GM12878 (cell line): ENCODE measurements at regions not wholly inside any gene's neighbourhood (a gene's known extent, or its start where the extent isn't known, plus 50 kb on each side); places are given as distances from the start of the nearest gene placed in this dataset.

Source experiments
- ATAC-seq: fragments of 200-7000 bp; cut with Tn5 transposase; 3 replicates; pipeline ENCODE4 v1.9.1; 2020; ENCODE audit warnings: mild to moderate bottlenecking, moderate library complexity
- BruUV-seq: library from RNA; stranded (reverse); fragments of 400-500 nt; replicated peaks from 2 replicates; lab custom pipeline; 2021; lab: Mats Ljungman, UMichigan
- CTCF ChIA-PET: fragments of 300-600 bp; sonication (Branson Sonifier 250); formaldehyde crosslinking; extraction: SDS; loops from one replicate; lab custom pipeline; 2021; ENCODE audit warnings: inconsistent platforms; lab: Yijun Ruan, JAX
- POLR2A ChIA-PET: fragments of 350-600 bp; formaldehyde crosslinking; extraction: SDS; loops from one replicate; lab custom pipeline; 2021; ENCODE audit warnings: inconsistent platforms; lab: Charles Lee
- RAD21 ChIA-PET: fragments of 300-600 bp; sonication (Branson Sonifier 250); formaldehyde crosslinking; loops from one replicate; lab custom pipeline; 2023; ENCODE audit warnings: antibody characterized with exemption; ENCODE audit not compliant: unreplicated experiment; lab: Charles Lee
- SMC1A ChIA-PET: fragments of 300-600 bp; sonication (Branson Sonifier 250); formaldehyde crosslinking; loops from one replicate; lab custom pipeline; 2023; ENCODE audit not compliant: unreplicated experiment, uncharacterized antibody; lab: Charles Lee
- DNase-seq: peaks from one replicate; pipeline ENCODE4 v3.0.0-alpha.2; 2011; ENCODE audit warnings: low read depth, low spot score
- FAIRE-seq: peaks from 3 replicates; lab custom pipeline; 2011; peaks lifted over from hg19 to GRCh38; lab: Jason Lieb, UNC
- H2AFZ ChIP-seq: 2 replicates; pipeline ENCODE4 v1.6.0; 2011; ENCODE audit warnings: low read depth, low read length, control low read depth; ENCODE audit not compliant: control insufficient read depth
- H3K27ac ChIP-seq: 2 replicates; pipeline ENCODE4 v1.5.1; 2011; ENCODE audit warnings: control low read depth; ENCODE audit not compliant: control insufficient read depth, insufficient read depth
- H3K27me3 ChIP-seq, 2 experiments: replicated peaks in 1 of 2; 2 replicates each; pipeline versions ENCODE4 v1.6.0 to v1.6.1; 2011; ENCODE audit warnings: low read length in 1 of 2; ENCODE audit not compliant: control insufficient read depth in 2 of 2, insufficient read depth in 2 of 2
- H3K36me3 ChIP-seq, 2 experiments: 2 replicates each; pipeline ENCODE4 v1.5.1; 2011; ENCODE audit warnings: low read length in 1 of 2; ENCODE audit not compliant: control insufficient read depth in 2 of 2, insufficient read depth in 2 of 2
- H3K4me1 ChIP-seq: 2 replicates; pipeline ENCODE4 v1.6.1; 2011; ENCODE audit warnings: mild to moderate bottlenecking, low read length, moderate library complexity, mixed read lengths; ENCODE audit not compliant: control insufficient read depth, insufficient read depth
- H3K4me2 ChIP-seq: 2 replicates; pipeline ENCODE4 v1.6.0; 2011; ENCODE audit warnings: control low read depth; ENCODE audit not compliant: control insufficient read depth, insufficient read depth
- H3K4me3 ChIP-seq: fragments of 200-600 bp; sonication (generic); 2 replicates; pipeline ENCODE4 v1.5.1; 2016
- H3K79me2 ChIP-seq: 2 replicates; pipeline ENCODE4 v1.6.0; 2011; ENCODE audit warnings: low read length; ENCODE audit not compliant: control insufficient read depth, insufficient read depth
- H3K9ac ChIP-seq: 2 replicates; pipeline ENCODE4 v1.8.0; 2011; ENCODE audit warnings: low read length, control low read depth, mixed read lengths; ENCODE audit not compliant: control insufficient read depth, insufficient read depth
- H3K9me3 ChIP-seq: replicated peaks from 3 replicates; pipeline ENCODE4 v1.5.1; 2011; ENCODE audit warnings: mild to moderate bottlenecking, low read length; ENCODE audit not compliant: control insufficient read depth, insufficient read depth
- H4K20me1 ChIP-seq: 2 replicates; pipeline ENCODE4 v1.6.0; 2011; ENCODE audit not compliant: control insufficient read depth, insufficient read depth
- BCLAF1 ChIP-seq: fragments of 450-650 bp; IDR thresholded peaks from 2 replicates; pipeline ENCODE4 v1.6.1; 2017; ENCODE audit warnings: antibody characterized with exemption, mild to moderate bottlenecking, moderate library complexity
- BRCA1 ChIP-seq: IDR thresholded peaks from 2 replicates; pipeline ENCODE4 v1.6.1; 2011; ENCODE audit warnings: low read depth, low read length, improper control_type of control experiment
- CEBPZ ChIP-seq: fragments of 150-350 bp; IDR thresholded peaks from 2 replicates; pipeline ENCODE4 v1.6.1; 2016; ENCODE audit warnings: low read depth, low read length
- CREB1 ChIP-seq: IDR thresholded peaks from 2 replicates; pipeline ENCODE4 v1.6.1; 2012; ENCODE audit warnings: low read depth, mild to moderate bottlenecking, inconsistent platforms
- EED ChIP-seq: sonication (generic); IDR thresholded peaks from 2 replicates; pipeline ENCODE4 v1.6.1; 2016; ENCODE audit warnings: antibody characterized with exemption, low read depth
- EZH2 ChIP-seq: IDR thresholded peaks from 2 replicates; pipeline ENCODE4 v1.6.1; 2012; ENCODE audit warnings: low read depth, mild to moderate bottlenecking, control low read depth, inconsistent platforms, low read length, borderline replicate concordance; ENCODE audit not compliant: control insufficient read depth
- HDAC6 ChIP-seq: fragments of 200-600 bp; sonication (generic); IDR thresholded peaks from one replicate; pipeline ENCODE4 v1.8.0; 2017; ENCODE audit warnings: antibody characterized with exemption; ENCODE audit not compliant: unreplicated experiment
- IKZF1 ChIP-seq: fragments of 450-650 bp; conservative IDR thresholded peaks from 2 replicates; pipeline ENCODE4 v1.6.1; 2017; ENCODE audit warnings: antibody characterized with exemption, mild to moderate bottlenecking
- IRF3 ChIP-seq: fragments of 450-650 bp; IDR thresholded peaks from 2 replicates; pipeline ENCODE4 v1.6.1; 2014; ENCODE audit warnings: mild to moderate bottlenecking
- JUND ChIP-seq: IDR thresholded peaks from 2 replicates; pipeline ENCODE4 v1.6.1; 2012; ENCODE audit warnings: low read depth, mild to moderate bottlenecking, low read length, improper control_type of control experiment, moderate library complexity
- KAT2A ChIP-seq: conservative IDR thresholded peaks from 2 replicates; pipeline ENCODE4 v1.6.1; 2011; ENCODE audit warnings: low read depth, low read length; ENCODE audit not compliant: control insufficient read depth
- MTA2 ChIP-seq: fragments of 450-650 bp; IDR thresholded peaks from 2 replicates; pipeline ENCODE4 v1.6.1; 2016; ENCODE audit warnings: low read depth, mild to moderate bottlenecking, moderate library complexity
- MTA3 ChIP-seq: IDR thresholded peaks from 2 replicates; pipeline ENCODE4 v1.6.1; 2012; ENCODE audit warnings: low read length, inconsistent platforms, borderline replicate concordance
- NR2C2 ChIP-seq: IDR thresholded peaks from 2 replicates; pipeline ENCODE4 v1.6.1; 2011; ENCODE audit warnings: borderline replicate concordance, low read depth; ENCODE audit not compliant: control insufficient read depth, insufficient read length
- NRF1 ChIP-seq: conservative IDR thresholded peaks from 2 replicates; pipeline ENCODE4 v1.6.1; 2011; ENCODE audit warnings: mild to moderate bottlenecking, low read depth, low read length, improper control_type of control experiment
- POLR2AphosphoS5 ChIP-seq: IDR thresholded peaks from 2 replicates; pipeline ENCODE4 v1.6.1; 2011; ENCODE audit warnings: mild to moderate bottlenecking, low read length, inconsistent platforms
- SIX5 ChIP-seq: IDR thresholded peaks from 2 replicates; pipeline ENCODE4 v1.6.1; 2011; ENCODE audit warnings: mild to moderate bottlenecking, low read depth, low read length, moderate library complexity; ENCODE audit not compliant: severe bottlenecking
- WGBS: methylation state at CpG from one replicate; pipeline ENCODE4 v1.1.6; 2016; ENCODE audit warnings: low lambda C conversion rate; ENCODE audit not compliant: insufficient replicate concordance, insufficient coverage; ENCODE audit errors: missing lambda C conversion rate; 5-methylcytosine and 5-hydroxymethylcytosine counted together
- in situ Hi-C: fragments of 300-500 bp; cut with MboI; formaldehyde crosslinking; loops from 9 replicates; pipeline ENCODE4 v1.14.3; 2018; ENCODE audit warnings: mixed read lengths
- intact Hi-C: fragments of 100-400 bp; cut with micrococcal nuclease; formaldehyde crosslinking; loops from one replicate; pipeline ENCODE4 v1.14.2; 2022; ENCODE audit not compliant: unreplicated experiment

DNA sequence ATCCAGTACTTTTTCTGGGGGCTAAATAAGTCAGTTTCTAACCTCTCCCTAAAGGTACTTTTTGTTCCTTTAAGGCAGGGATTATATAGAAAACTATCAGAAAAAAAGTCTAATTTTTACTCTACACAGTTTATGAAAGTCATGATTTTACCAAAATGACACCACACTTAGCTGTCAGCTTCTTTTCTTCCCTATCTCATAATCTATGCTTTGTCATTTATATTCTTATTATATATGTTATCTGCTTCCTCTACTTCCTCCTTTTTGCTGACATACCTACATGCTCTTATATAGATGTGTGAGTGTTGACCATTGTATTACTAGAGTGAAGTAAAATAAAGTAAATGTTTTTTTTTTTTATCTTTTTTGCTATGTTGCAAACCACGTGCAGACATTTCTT, 203.9 kb upstream of the CHRM2 start (continued):
- no peak for TF ChIP-seq BCLAF1
- no peak for TF ChIP-seq EZH2
- no peak for TF ChIP-seq NRF1
- TF ChIP-seq MTA3, result no peak
- TF ChIP-seq SIX5, result no peak
- no peak for TF ChIP-seq KAT2A

- FAIRE-seq, result no peak
- WGBS, result 4% methylated on average over 2 of the region's 2 CpGs
- in situ Hi-C loops, result no loop called here
These were observed 210.9 kb upstream of the CHRM2 start for GRCh38 chr7:136657482-136657921.

More at GRCh38 chr7:136657482-136657921, 210.9 kb upstream of the CHRM2 start:
- Histone ChIP-seq H3K27me3 (no peaks in the 10 kb centered on the region), H3K79me2 (no peaks in the 10 kb centered on the region), H3K9ac (no peak overlapping the region), H3K4me3 (no peak overlapping the region), H2AFZ (no peak overlapping the region), H3K4me1 (no peaks in the 10 kb centered on the region), H3K4me2 (no peak overlapping the region), H4K20me1 (no peaks in the 10 kb centered on the region), H3K27ac (no peak overlapping the region), H3K36me3 (no peaks in the 10 kb centered on the region), H3K9me3 (no peaks in the 10 kb centered on the region)
- SMC1A ChIA-PET, result no interaction called here
- ATAC-seq, result no peak
- no peak for DNase-seq
- POLR2A ChIA-PET, result no interaction called here
- RAD21 ChIA-PET, result no interaction called here
- no TSS peak for BruUV-seq
- no peak for TF ChIP-seq CREB1
- no peak for TF ChIP-seq NR2C2
- no peak for TF ChIP-seq JUND
- no peak for TF ChIP-seq POLR2AphosphoS5
- TF ChIP-seq BRCA1, result no peak
- TF ChIP-seq HDAC6, result no peak
- no peak for TF ChIP-seq IRF3
- no peak for TF ChIP-seq CEBPZ
- TF ChIP-seq EED, result no peak
- no peak for TF ChIP-seq MTA2
- TF ChIP-seq IKZF1, result no peak
- intact Hi-C loops, result no loop called here
- CTCF ChIA-PET, result no interaction called here
